ENCODE measurements at regions not wholly inside any gene's neighbourhood (a gene's known extent, or its start where the extent isn't known, plus 50 kb on each side); places are given as distances from the start of the nearest gene placed in this dataset.
"Not testable (repeated sequence)": the region's sequence is repeated elsewhere in the genome, so short reads cannot be mapped to it uniquely, and the experiment has no call there.

GRCh38 chr5:62786099-62786498 is 207.5 kb downstream of the LRRC70 start:
- Histone ChIP-seq H3K4me3 (ENCODE audit: low read length in 2 of 2) (no peak overlapping the region), H3K27me3 (ENCODE audit: control insufficient read depth in 1 of 2, insufficient read depth in 2 of 2, low read length in 1 of 2) (no peaks in the 10 kb centered on the region), H3K9me3 (ENCODE audit: control insufficient read depth, low read length) (peaks cover 1% of the 10 kb centered on the region), H3K36me3 (ENCODE audit: control insufficient read depth in 1 of 2, insufficient read depth in 2 of 2, low read length in 1 of 2) (no peaks in the 10 kb centered on the region), H3K27ac (ENCODE audit: low read depth in 1 of 2, low read length in 2 of 2) (no peak overlapping the region), H3K4me1 (ENCODE audit: control insufficient read depth in 1 of 2, insufficient read depth in 2 of 2, low read length in 2 of 2) (no peaks in the 10 kb centered on the region)
- no peak for DNase-seq
- WGBS, 2 donors: 61 to 63% methylated on average over 1 of the region's 1 CpG
- intact Hi-C loops (cut with DNase I): no loop called here
- ATAC-seq (ENCODE audit: low FRiP score): no peak

- intact Hi-C loops (cut with DNase I): no loop called here
- 93 to 94% methylated on average over 6 of the region's 6 CpGs for WGBS, 2 donors
- no peaks in the 10 kb centered on the region for H3K4me1 ChIP-seq (ENCODE audit: control insufficient read depth in 1 of 2, insufficient read depth in 2 of 2, low read length in 2 of 2)
- no peak overlapping the region for H3K27ac ChIP-seq (ENCODE audit: low read depth in 1 of 2, low read length in 2 of 2)
- H3K4me3 ChIP-seq (ENCODE audit: low read length in 2 of 2): no peak overlapping the region
- H3K9me3 ChIP-seq (ENCODE audit: control insufficient read depth, low read length): peaks cover 1% of the 10 kb centered on the region
- no peaks in the 10 kb centered on the region for H3K27me3 ChIP-seq (ENCODE audit: control insufficient read depth in 1 of 2, insufficient read depth in 2 of 2, low read length in 1 of 2)
- ATAC-seq (ENCODE audit: low FRiP score): no peak
- DNase-seq: no peak
- no peaks in the 10 kb centered on the region for H3K36me3 ChIP-seq (ENCODE audit: control insufficient read depth in 1 of 2, insufficient read depth in 2 of 2, low read length in 1 of 2)
These were observed 207.0 kb downstream of the LRRC70 start for GRCh38 chr5:62785588-62785987.

GRCh38 chr5:62783374-62784057 is 204.9 kb downstream of the LRRC70 start:
- Histone ChIP-seq H3K27ac (ENCODE audit: low read depth in 1 of 2, low read length in 2 of 2) (no peak overlapping the region), H3K4me1 (ENCODE audit: control insufficient read depth in 1 of 2, insufficient read depth in 2 of 2, low read length in 2 of 2) (no peaks in the 10 kb centered on the region), H3K9me3 (ENCODE audit: control insufficient read depth, low read length) (peaks cover 1% of the 10 kb centered on the region), H3K36me3 (ENCODE audit: control insufficient read depth in 1 of 2, insufficient read depth in 2 of 2, low read length in 1 of 2) (no peaks in the 10 kb centered on the region), H3K27me3 (ENCODE audit: control insufficient read depth in 1 of 2, insufficient read depth in 2 of 2, low read length in 1 of 2) (no peaks in the 10 kb centered on the region), H3K4me3 (ENCODE audit: low read length in 2 of 2) (no peak overlapping the region)
- no peak for ATAC-seq (ENCODE audit: low FRiP score)
- WGBS, 2 donors: 68 to 73% methylated on average over 5 of the region's 5 CpGs
- intact Hi-C loops (cut with DNase I): no loop called here
- no peak for DNase-seq

- ATAC-seq (ENCODE audit: low FRiP score): no peak
- no peak overlapping the region for H3K27ac ChIP-seq (ENCODE audit: low read depth in 1 of 2, low read length in 2 of 2)
- DNase-seq: no peak
- no peaks in the 10 kb centered on the region for H3K9me3 ChIP-seq (ENCODE audit: control insufficient read depth, low read length)
- H3K36me3 ChIP-seq (ENCODE audit: control insufficient read depth in 1 of 2, insufficient read depth in 2 of 2, low read length in 1 of 2): no peaks in the 10 kb centered on the region
- no peak overlapping the region for H3K4me3 ChIP-seq (ENCODE audit: low read length in 2 of 2)
- 89 to 91% methylated on average over 7 of the region's 7 CpGs for WGBS, 2 donors
- H3K27me3 ChIP-seq (ENCODE audit: control insufficient read depth in 1 of 2, insufficient read depth in 2 of 2, low read length in 1 of 2): no peaks in the 10 kb centered on the region
- intact Hi-C loops (cut with DNase I): no loop called here
- H3K4me1 ChIP-seq (ENCODE audit: control insufficient read depth in 1 of 2, insufficient read depth in 2 of 2, low read length in 2 of 2): no peaks in the 10 kb centered on the region
These were observed 202.3 kb downstream of the LRRC70 start for GRCh38 chr5:62780888-62781287.

- DNase-seq (no peak), ATAC-seq (ENCODE audit: low FRiP score) (no peak)
- WGBS, 2 donors: 90 to 91% methylated on average over 11 of the region's 11 CpGs
- no peaks in the 10 kb centered on the region for H3K36me3 ChIP-seq (ENCODE audit: control insufficient read depth in 1 of 2, insufficient read depth in 2 of 2, low read length in 1 of 2)
- H3K27me3 ChIP-seq (ENCODE audit: control insufficient read depth in 1 of 2, insufficient read depth in 2 of 2, low read length in 1 of 2): no peaks in the 10 kb centered on the region
- no peak overlapping the region for H3K4me3 ChIP-seq (ENCODE audit: low read length in 2 of 2)
- no peak overlapping the region for H3K27ac ChIP-seq (ENCODE audit: low read depth in 1 of 2, low read length in 2 of 2)
- intact Hi-C loops (cut with DNase I): no loop called here
- H3K9me3 ChIP-seq (ENCODE audit: control insufficient read depth, low read length): no peaks in the 10 kb centered on the region
- H3K4me1 ChIP-seq (ENCODE audit: control insufficient read depth in 1 of 2, insufficient read depth in 2 of 2, low read length in 2 of 2): no peaks in the 10 kb centered on the region
These were observed 201.6 kb downstream of the LRRC70 start for GRCh38 chr5:62780230-62780629.

GRCh38 chr5:62779010-62779422 is 200.4 kb downstream of the LRRC70 start:
- Histone ChIP-seq H3K36me3 (ENCODE audit: control insufficient read depth in 1 of 2, insufficient read depth in 2 of 2, low read length in 1 of 2) (no peaks in the 10 kb centered on the region), H3K4me3 (ENCODE audit: low read length in 2 of 2) (no peak overlapping the region), H3K27me3 (ENCODE audit: control insufficient read depth in 1 of 2, insufficient read depth in 2 of 2, low read length in 1 of 2) (no peaks in the 10 kb centered on the region), H3K9me3 (ENCODE audit: control insufficient read depth, low read length) (no peaks in the 10 kb centered on the region), H3K4me1 (ENCODE audit: control insufficient read depth in 1 of 2, insufficient read depth in 2 of 2, low read length in 2 of 2) (no peaks in the 10 kb centered on the region), H3K27ac (ENCODE audit: low read depth in 1 of 2, low read length in 2 of 2) (no peak overlapping the region)
- DNase-seq (no peak), ATAC-seq (ENCODE audit: low FRiP score) (peak; percentile 83)
- intact Hi-C loops (cut with DNase I): loop anchor here (5.0 to 10.0 kb wide), 3 partner anchors 317 to 337 kb away; no protein-coding TSS in a partner anchor
- WGBS, 2 donors: 20 to 21% methylated on average over 5 of the region's 5 CpGs

GRCh38 chr5:62778316-62779009 is 199.8 kb downstream of the LRRC70 start:
- Histone ChIP-seq H3K27me3 (ENCODE audit: control insufficient read depth in 1 of 2, insufficient read depth in 2 of 2, low read length in 1 of 2) (no peaks in the 10 kb centered on the region), H3K27ac (ENCODE audit: low read depth in 1 of 2, low read length in 2 of 2) (no peak overlapping the region), H3K9me3 (ENCODE audit: control insufficient read depth, low read length) (no peaks in the 10 kb centered on the region), H3K36me3 (ENCODE audit: control insufficient read depth in 1 of 2, insufficient read depth in 2 of 2, low read length in 1 of 2) (no peaks in the 10 kb centered on the region), H3K4me1 (ENCODE audit: control insufficient read depth in 1 of 2, insufficient read depth in 2 of 2, low read length in 2 of 2) (no peaks in the 10 kb centered on the region), H3K4me3 (ENCODE audit: low read length in 2 of 2) (no peak overlapping the region)
- intact Hi-C loops (cut with DNase I): loop anchor here (5.0 to 10.0 kb wide), 3 partner anchors 316 to 336 kb away; no protein-coding TSS in a partner anchor
- DNase-seq (no peak), ATAC-seq (ENCODE audit: low FRiP score) (peak; percentile 33)
- 57 to 63% methylated on average over 3 of the region's 3 CpGs for WGBS, 2 donors

GRCh38 chr5:62777081-62777480 is 198.5 kb downstream of the LRRC70 start:
- ATAC-seq (ENCODE audit: low FRiP score); H3K9me3 ChIP-seq (ENCODE audit: control insufficient read depth, low read length); H3K36me3 ChIP-seq (ENCODE audit: control insufficient read depth in 1 of 2, insufficient read depth in 2 of 2, low read length in 1 of 2); H3K4me1 ChIP-seq (ENCODE audit: control insufficient read depth in 1 of 2, insufficient read depth in 2 of 2, low read length in 2 of 2); DNase-seq; H3K27ac ChIP-seq (ENCODE audit: low read depth in 1 of 2, low read length in 2 of 2); H3K27me3 ChIP-seq (ENCODE audit: control insufficient read depth in 1 of 2, insufficient read depth in 2 of 2, low read length in 1 of 2); H3K4me3 ChIP-seq (ENCODE audit: low read length in 2 of 2): not testable (repeated sequence)
- WGBS, 2 donors: 94 to 95% methylated on average over 15 of the region's 15 CpGs
- intact Hi-C loops (cut with DNase I): loop anchor here (5.0 to 10.0 kb wide), 3 partner anchors 315 to 335 kb away; no protein-coding TSS in a partner anchor

- ATAC-seq (ENCODE audit: low FRiP score); H3K4me3 ChIP-seq (ENCODE audit: low read length in 2 of 2); H3K9me3 ChIP-seq (ENCODE audit: control insufficient read depth, low read length); H3K4me1 ChIP-seq (ENCODE audit: control insufficient read depth in 1 of 2, insufficient read depth in 2 of 2, low read length in 2 of 2); H3K27me3 ChIP-seq (ENCODE audit: control insufficient read depth in 1 of 2, insufficient read depth in 2 of 2, low read length in 1 of 2); DNase-seq; H3K36me3 ChIP-seq (ENCODE audit: control insufficient read depth in 1 of 2, insufficient read depth in 2 of 2, low read length in 1 of 2); H3K27ac ChIP-seq (ENCODE audit: low read depth in 1 of 2, low read length in 2 of 2): not testable (repeated sequence)
- 89 to 96% methylated on average over 5 of the region's 5 CpGs for WGBS, 2 donors
- intact Hi-C loops (cut with DNase I): loop anchor here (5.0 to 10.0 kb wide), 3 partner anchors 314 to 334 kb away; no protein-coding TSS in a partner anchor
These were observed 198.0 kb downstream of the LRRC70 start for GRCh38 chr5:62776592-62776991.

Measured in aorta (tissue), 5 donors.